ENCODE measurements at regions not wholly inside any gene's neighbourhood (a gene's known extent, or its start where the extent isn't known, plus 50 kb on each side); places are given as distances from the start of the nearest gene placed in this dataset.

GRCh38 chr3:192042116-192042515, 581.2 kb downstream of the PYDC2 start:
- no peak for DNase-seq
- Mint-ChIP-seq H3K27me3 (ENCODE audit: unreplicated experiment) (no peaks in the 10 kb centered on the region), H3K9me3 (ENCODE audit: unreplicated experiment) (no peaks in the 10 kb centered on the region), H3K36me3 (ENCODE audit: unreplicated experiment) (no peaks in the 10 kb centered on the region), H3K27ac (ENCODE audit: unreplicated experiment) (no peak overlapping the region), H3K4me1 (ENCODE audit: low read depth, unreplicated experiment) (no peaks in the 10 kb centered on the region), H3K4me3 (ENCODE audit: unreplicated experiment) (no peak overlapping the region)
- no peak for TF ChIP-seq CTCF (IDR thresholded peaks at IDR 0.05; ENCODE audit: partially characterized antibody, unreplicated experiment)

DNA sequence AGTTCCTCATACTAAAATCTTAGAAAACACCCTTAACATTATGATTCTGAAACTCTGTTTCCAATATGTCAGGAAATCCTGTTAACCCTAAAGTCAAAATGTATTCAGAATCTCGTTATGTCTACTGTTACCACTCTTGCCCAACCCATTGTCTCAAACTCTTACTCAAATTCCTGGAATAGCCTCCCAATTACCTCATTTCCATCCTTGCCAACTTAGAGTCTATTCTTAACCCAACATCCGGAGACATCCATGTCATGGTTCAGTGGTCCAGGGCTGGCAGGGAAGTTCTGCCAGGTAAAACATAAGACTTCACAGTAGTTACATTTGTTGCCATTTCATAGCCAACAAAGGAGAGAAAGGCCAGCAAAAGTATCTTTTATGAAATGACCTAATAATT, 593.9 kb downstream of the PYDC2 start:
- Mint-ChIP-seq H3K27ac (ENCODE audit: unreplicated experiment) (no peak overlapping the region), H3K27me3 (ENCODE audit: unreplicated experiment) (no peaks in the 10 kb centered on the region), H3K4me1 (ENCODE audit: low read depth, unreplicated experiment) (no peaks in the 10 kb centered on the region), H3K9me3 (ENCODE audit: unreplicated experiment) (no peaks in the 10 kb centered on the region), H3K4me3 (ENCODE audit: unreplicated experiment) (no peak overlapping the region), H3K36me3 (ENCODE audit: unreplicated experiment) (no peaks in the 10 kb centered on the region)
- TF ChIP-seq CTCF (IDR thresholded peaks at IDR 0.05; ENCODE audit: partially characterized antibody, unreplicated experiment) = no peak
- no peak for DNase-seq

DNA sequence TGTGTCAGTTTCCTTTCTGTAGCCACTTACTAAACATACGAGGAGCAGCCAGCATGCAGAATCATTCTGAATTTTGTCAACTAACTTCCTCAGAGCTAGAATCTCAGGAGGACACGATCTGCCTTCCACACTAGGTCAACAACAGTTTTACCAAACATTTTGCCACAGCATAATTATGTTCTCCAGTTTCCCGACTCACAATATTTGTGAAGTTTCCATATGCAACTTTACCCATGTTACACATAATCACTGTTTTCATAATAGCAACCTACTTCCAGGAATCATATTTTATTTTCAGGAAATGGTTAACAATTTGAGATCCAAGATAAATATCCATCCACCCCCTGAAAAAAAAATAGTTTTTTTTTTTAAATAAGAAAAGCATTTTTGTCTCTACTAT, 595.0 kb downstream of the PYDC2 start:
- Mint-ChIP-seq H3K4me1 (ENCODE audit: low read depth, unreplicated experiment) (no peaks in the 10 kb centered on the region), H3K4me3 (ENCODE audit: unreplicated experiment) (no peak overlapping the region), H3K27ac (ENCODE audit: unreplicated experiment) (no peak overlapping the region), H3K9me3 (ENCODE audit: unreplicated experiment) (no peaks in the 10 kb centered on the region), H3K27me3 (ENCODE audit: unreplicated experiment) (no peaks in the 10 kb centered on the region), H3K36me3 (ENCODE audit: unreplicated experiment) (no peaks in the 10 kb centered on the region)
- TF ChIP-seq CTCF (IDR thresholded peaks at IDR 0.05; ENCODE audit: partially characterized antibody, unreplicated experiment) = no peak
- no peak for DNase-seq

DNA sequence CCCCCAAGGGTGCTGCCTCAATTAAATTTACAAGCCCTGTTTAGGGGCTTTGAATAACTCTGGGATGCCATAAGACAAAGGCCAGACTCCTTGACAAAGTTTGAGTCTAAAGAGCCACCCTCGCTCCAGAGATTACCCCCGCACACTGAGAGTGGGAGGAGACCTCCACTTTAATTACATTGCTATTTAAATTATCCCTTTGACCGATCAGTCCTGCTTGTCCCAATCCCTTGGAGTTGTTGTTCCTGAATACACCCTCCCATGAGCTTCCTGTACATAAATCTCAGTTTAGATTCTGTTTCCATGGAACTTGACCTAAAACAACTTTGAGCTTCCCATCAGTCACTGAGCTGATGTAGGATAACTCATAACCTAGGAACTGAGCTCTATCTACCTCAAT, 596.3 kb downstream of the PYDC2 start:
- H3K4me3 Mint-ChIP-seq (ENCODE audit: unreplicated experiment) = no peak overlapping the region
- TF ChIP-seq CTCF (IDR thresholded peaks at IDR 0.05; ENCODE audit: partially characterized antibody, unreplicated experiment) = no peak
- no peaks in the 10 kb centered on the region for H3K36me3 Mint-ChIP-seq (ENCODE audit: unreplicated experiment)
- no peaks in the 10 kb centered on the region for H3K9me3 Mint-ChIP-seq (ENCODE audit: unreplicated experiment)
- no peak for DNase-seq
- no peak overlapping the region for H3K27ac Mint-ChIP-seq (ENCODE audit: unreplicated experiment)
- H3K27me3 Mint-ChIP-seq (ENCODE audit: unreplicated experiment) = no peaks in the 10 kb centered on the region
- no peaks in the 10 kb centered on the region for H3K4me1 Mint-ChIP-seq (ENCODE audit: low read depth, unreplicated experiment)

GRCh38 chr3:192060160-192060781, 599.3 kb downstream of the PYDC2 start:
- no peak for DNase-seq
- Mint-ChIP-seq H3K27ac (ENCODE audit: unreplicated experiment) (no peak overlapping the region), H3K4me3 (ENCODE audit: unreplicated experiment) (no peak overlapping the region), H3K9me3 (ENCODE audit: unreplicated experiment) (no peaks in the 10 kb centered on the region), H3K27me3 (ENCODE audit: unreplicated experiment) (no peaks in the 10 kb centered on the region), H3K4me1 (ENCODE audit: low read depth, unreplicated experiment) (no peaks in the 10 kb centered on the region), H3K36me3 (ENCODE audit: unreplicated experiment) (no peaks in the 10 kb centered on the region)
- TF ChIP-seq CTCF (IDR thresholded peaks at IDR 0.05; ENCODE audit: partially characterized antibody, unreplicated experiment) = no peak
